Thyroid gland (tissue), 4 donors: ENCODE measurements at regions not wholly inside any gene's neighbourhood (a gene's known extent, or its start where the extent isn't known, plus 50 kb on each side); places are given as distances from the start of the nearest gene placed in this dataset.

ENCODE experiments used
- POLR2A ChIP-seq, 2 donors: fragments of 450-650 bp; IDR thresholded peaks; one replicate each; pipeline ENCODE4 v1.6.1; 2017; ENCODE audit warnings: antibody characterized with exemption in 2 of 2, mild to moderate bottlenecking in 2 of 2, moderate library complexity in 1 of 2
- TF ChIP-seq, protein P1 (sequence below), 6 experiments: fragments of 200-600 bp in 3 of 6; fragments of 450-650 bp in 3 of 6; sonication (generic) in 3 of 6; IDR thresholded peaks; one replicate each; pipeline ENCODE4 v1.5.1; 2016 to 2019; ENCODE audit warnings: antibody characterized with exemption in 6 of 6, mild to moderate bottlenecking in 2 of 6, inconsistent platforms in 1 of 6, moderate library complexity in 1 of 6

DNA sequence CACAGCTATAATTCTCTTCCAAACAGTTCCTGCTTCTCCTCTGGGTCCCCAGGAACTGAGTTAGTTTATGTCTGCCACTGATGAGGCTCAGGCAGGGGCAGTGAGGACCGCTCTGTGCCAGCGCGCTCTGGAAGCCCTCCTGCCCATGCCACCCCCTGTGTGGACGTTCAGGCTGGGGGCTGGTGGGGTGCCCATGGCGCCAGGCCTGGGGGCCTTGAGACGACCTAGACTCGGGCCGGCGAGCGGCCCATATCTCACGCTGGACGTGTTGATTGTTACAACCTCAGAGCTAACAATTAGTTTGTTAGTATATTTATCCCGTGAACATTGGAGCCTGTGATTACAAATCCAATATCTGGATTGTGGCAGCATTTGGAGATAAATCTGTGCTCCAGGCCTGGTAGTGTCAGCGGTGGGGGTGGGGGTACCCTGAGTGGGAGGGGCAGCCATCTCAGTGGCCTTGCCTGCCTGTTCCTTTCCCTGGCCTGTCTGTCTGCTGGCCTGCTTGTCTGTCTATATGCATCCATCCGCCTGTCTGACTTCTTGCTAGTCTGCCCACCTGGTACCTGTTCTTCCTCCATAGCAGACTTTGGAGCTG is 256.5 kb upstream of the MVB12B start:
- TF ChIP-seq, protein P1, sequence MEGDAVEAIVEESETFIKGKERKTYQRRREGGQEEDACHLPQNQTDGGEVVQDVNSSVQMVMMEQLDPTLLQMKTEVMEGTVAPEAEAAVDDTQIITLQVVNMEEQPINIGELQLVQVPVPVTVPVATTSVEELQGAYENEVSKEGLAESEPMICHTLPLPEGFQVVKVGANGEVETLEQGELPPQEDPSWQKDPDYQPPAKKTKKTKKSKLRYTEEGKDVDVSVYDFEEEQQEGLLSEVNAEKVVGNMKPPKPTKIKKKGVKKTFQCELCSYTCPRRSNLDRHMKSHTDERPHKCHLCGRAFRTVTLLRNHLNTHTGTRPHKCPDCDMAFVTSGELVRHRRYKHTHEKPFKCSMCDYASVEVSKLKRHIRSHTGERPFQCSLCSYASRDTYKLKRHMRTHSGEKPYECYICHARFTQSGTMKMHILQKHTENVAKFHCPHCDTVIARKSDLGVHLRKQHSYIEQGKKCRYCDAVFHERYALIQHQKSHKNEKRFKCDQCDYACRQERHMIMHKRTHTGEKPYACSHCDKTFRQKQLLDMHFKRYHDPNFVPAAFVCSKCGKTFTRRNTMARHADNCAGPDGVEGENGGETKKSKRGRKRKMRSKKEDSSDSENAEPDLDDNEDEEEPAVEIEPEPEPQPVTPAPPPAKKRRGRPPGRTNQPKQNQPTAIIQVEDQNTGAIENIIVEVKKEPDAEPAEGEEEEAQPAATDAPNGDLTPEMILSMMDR (IDR thresholded peaks at IDR 0.05), result no peak
- no peak for TF ChIP-seq POLR2A (IDR thresholded peaks at IDR 0.05)
